ENCODE measurements at regions not wholly inside any gene's neighbourhood (a gene's known extent, or its start where the extent isn't known, plus 50 kb on each side); places are given as distances from the start of the nearest gene placed in this dataset.

- intact Hi-C loops (cut with DNase I), result no loop called here
- no peak for DNase-seq
These were observed 852.6 kb downstream of the NTRK3 start for GRCh38 chr15:87403973-87404372.

GRCh38 chr15:87401973-87402372, 854.6 kb downstream of the NTRK3 start:
- intact Hi-C loops (cut with DNase I), result no loop called here

GRCh38 chr15:87394676-87395075, 861.9 kb downstream of the NTRK3 start:
- intact Hi-C loops (cut with DNase I), result no loop called here
- DNase-seq, result no peak

More at GRCh38 chr15:87401973-87402372, 854.6 kb downstream of the NTRK3 start:
- no peak for DNase-seq

GRCh38 chr15:87387766-87388165, 868.8 kb downstream of the NTRK3 start:
- intact Hi-C loops (cut with DNase I), result no loop called here
- DNase-seq, result no peak

GRCh38 chr15:87374339-87374738, 882.2 kb downstream of the NTRK3 start:
- intact Hi-C loops (cut with DNase I), result no loop called here

GRCh38 chr15:87369269-87369668, 887.3 kb downstream of the NTRK3 start:
- intact Hi-C loops (cut with DNase I), result no loop called here
- no peak for DNase-seq

More at GRCh38 chr15:87374339-87374738, 882.2 kb downstream of the NTRK3 start:
- DNase-seq, result no peak

- DNase-seq, result no peak
- intact Hi-C loops (cut with DNase I), result no loop called here
These were observed 888.0 kb downstream of the NTRK3 start for GRCh38 chr15:87368511-87368910.

GRCh38 chr15:87365186-87365585, 891.4 kb downstream of the NTRK3 start:
- no peak for DNase-seq
- intact Hi-C loops (cut with DNase I), result no loop called here

- intact Hi-C loops (cut with DNase I), result no loop called here
- DNase-seq, result no peak
These were observed 894.0 kb downstream of the NTRK3 start for GRCh38 chr15:87362531-87362930.

- intact Hi-C loops (cut with DNase I), result no loop called here
- no peak for DNase-seq
These were observed 898.8 kb downstream of the NTRK3 start for GRCh38 chr15:87357637-87358313.

- no peak for DNase-seq
- intact Hi-C loops (cut with DNase I), result no loop called here
These were observed 900.6 kb downstream of the NTRK3 start for GRCh38 chr15:87355946-87356345.

GRCh38 chr15:87354661-87355410, 901.7 kb downstream of the NTRK3 start:
- no peak for DNase-seq
- intact Hi-C loops (cut with DNase I), result no loop called here

- intact Hi-C loops (cut with DNase I), result no loop called here
- DNase-seq, result no peak
These were observed 907.4 kb downstream of the NTRK3 start for GRCh38 chr15:87349181-87349580.

GRCh38 chr15:87348746-87349145, 907.8 kb downstream of the NTRK3 start:
- intact Hi-C loops (cut with DNase I), result no loop called here
- no peak for DNase-seq

- intact Hi-C loops (cut with DNase I), result no loop called here
- no peak for DNase-seq
These were observed 908.6 kb downstream of the NTRK3 start for GRCh38 chr15:87347806-87348515.

GRCh38 chr15:87345961-87346360, 910.6 kb downstream of the NTRK3 start:
- no peak for DNase-seq
- intact Hi-C loops (cut with DNase I), result no loop called here

- intact Hi-C loops (cut with DNase I), result no loop called here
- no peak for DNase-seq
These were observed 912.6 kb downstream of the NTRK3 start for GRCh38 chr15:87343966-87344365.

- no peak for DNase-seq
- intact Hi-C loops (cut with DNase I), result no loop called here
These were observed 916.2 kb downstream of the NTRK3 start for GRCh38 chr15:87340370-87340769.

- intact Hi-C loops (cut with DNase I), result no loop called here
These were observed 930.3 kb downstream of the NTRK3 start for GRCh38 chr15:87326269-87326668.

GRCh38 chr15:87322870-87323269, 933.7 kb downstream of the NTRK3 start:
- intact Hi-C loops (cut with DNase I), result no loop called here
- no peak for DNase-seq

More at GRCh38 chr15:87326269-87326668, 930.3 kb downstream of the NTRK3 start:
- DNase-seq, result no peak

GRCh38 chr15:87322265-87322664, 934.3 kb downstream of the NTRK3 start:
- intact Hi-C loops (cut with DNase I), result no loop called here
- DNase-seq, result no peak
